ENCODE measurements at regions not wholly inside any gene's neighbourhood (a gene's known extent, or its start where the extent isn't known, plus 50 kb on each side); places are given as distances from the start of the nearest gene placed in this dataset.
"Not testable (repeated sequence)": the region's sequence is repeated elsewhere in the genome, so short reads cannot be mapped to it uniquely, and the experiment has no call there.

DNA sequence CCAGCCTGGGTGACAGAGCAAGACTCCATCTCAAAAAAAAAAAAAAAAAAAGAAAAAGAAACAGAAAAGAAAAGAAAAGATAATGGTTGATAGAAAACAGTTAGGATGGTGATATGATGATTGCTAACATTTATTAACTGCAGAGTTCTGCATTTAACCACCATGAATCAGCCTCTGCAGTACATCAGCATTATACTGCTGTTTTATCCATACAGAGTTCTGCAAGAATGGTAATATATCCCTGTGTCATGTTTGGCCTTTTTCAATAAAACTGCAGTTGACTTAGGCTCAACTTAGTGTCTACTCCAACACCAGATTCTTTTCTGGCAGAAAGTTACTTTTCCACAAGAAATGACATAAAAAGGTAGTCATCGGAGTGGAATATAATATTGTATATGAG is 62.6 kb downstream of the DUSP6 start:
- DNase-seq: no peak

DNA sequence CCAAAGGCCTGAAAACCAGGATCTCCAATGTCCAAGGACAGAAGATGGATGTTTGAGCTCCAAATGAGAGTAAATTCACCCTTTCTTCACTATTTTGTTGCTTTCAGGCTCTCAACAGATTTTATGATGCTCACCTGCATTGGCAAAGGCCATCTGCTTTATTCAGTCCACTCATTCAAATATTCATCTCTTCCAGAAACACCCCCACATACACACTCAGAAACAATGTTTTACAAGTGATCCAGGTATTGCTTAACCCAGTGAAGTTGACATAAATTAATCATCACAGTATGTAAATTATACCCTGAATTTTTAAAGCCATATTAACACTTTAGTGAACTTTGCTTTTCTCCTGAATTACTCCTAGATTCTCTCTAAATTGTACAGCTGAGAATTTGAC is 63.3 kb downstream of the DUSP6 start:
- DNase-seq: no peak

DNA sequence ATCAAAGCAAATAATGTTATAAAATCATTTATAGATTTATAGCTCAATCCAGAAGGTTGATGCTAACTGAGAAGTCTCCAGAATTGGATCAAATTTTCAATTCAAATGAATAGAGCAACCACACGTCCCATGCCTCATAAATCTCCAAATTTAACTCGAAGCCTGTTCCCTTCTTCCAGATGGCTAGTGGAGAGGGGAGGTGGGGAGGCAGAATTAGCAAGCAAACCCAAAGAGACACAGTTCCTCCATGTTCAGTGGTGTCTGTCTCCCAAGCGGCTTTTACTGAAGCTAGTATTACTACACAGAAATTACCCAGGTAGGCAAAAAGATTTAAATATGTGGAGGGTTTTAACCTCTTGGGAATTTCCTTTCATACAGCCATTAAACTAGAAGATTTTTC is 65.8 kb downstream of the DUSP6 start:
- no peak for DNase-seq

DNA sequence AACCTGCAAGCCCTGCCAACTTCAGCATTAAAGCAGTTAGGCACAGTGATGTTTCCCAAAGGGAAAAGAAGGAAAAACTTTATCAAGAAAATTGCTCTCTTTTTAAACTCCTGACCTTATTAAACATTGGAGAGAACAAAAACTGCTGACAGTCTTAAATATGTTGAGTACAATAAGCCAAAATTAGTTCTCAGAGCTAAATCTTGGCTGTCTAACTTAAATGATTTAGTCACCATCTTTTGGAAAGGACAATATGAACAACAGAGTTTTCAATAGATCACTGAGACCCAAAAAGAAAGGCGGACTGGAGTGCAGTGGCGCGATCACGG is 70.8 kb downstream of the DUSP6 start:
- no peak for DNase-seq

DNA sequence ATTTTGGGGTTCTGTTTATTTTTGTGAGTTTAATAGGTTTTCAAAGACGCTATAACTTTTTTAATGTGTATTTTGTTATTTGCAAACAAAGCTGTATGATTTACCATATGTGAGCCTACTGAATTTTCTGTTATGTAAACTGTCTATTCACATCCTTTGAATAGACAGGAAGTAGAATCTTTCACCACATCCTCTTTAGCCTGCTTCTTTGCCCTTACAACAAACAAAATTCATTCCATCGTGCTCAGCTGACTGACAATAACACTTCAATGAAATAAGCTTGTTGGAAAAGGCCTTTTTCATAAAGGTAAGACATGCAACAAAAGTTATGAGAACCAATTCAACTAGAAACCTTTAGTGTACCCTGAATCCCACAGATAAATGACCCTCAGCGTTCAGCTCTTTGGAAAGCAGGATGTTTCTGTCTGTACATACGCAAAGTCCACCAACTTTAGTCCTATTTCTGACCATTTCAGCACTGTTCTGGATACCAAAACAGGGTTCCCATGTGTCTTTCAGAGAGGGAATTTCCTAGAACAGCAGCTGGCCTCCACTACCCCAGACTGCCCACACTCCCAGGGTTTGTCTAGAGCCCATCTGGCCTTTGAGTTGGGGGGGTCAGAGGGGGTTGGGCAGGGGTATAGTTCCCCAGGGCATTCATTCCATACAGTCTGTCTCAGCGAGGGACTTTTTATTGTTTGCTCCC is 71.3 kb downstream of the DUSP6 start:
- no peak for DNase-seq

DNA sequence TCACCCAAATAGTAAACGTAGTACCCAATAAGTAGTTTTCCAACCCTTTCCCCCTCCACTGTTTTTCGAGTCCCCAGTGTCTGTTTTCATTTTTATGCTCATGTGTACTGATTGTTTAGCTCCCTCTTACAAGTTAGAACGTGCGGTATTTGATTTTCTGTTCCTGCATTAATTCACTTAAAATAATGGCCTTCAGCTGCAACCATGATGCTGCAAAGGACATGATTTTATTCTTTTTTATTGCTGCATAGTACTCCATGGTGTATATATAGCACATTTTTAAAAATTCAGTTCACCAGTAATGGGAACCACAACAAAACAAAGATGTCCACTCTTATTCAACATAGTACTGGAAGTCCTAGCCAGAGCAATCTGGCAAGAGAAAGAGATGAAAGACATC is 72.8 kb downstream of the DUSP6 start:
- no peak for DNase-seq

DNA sequence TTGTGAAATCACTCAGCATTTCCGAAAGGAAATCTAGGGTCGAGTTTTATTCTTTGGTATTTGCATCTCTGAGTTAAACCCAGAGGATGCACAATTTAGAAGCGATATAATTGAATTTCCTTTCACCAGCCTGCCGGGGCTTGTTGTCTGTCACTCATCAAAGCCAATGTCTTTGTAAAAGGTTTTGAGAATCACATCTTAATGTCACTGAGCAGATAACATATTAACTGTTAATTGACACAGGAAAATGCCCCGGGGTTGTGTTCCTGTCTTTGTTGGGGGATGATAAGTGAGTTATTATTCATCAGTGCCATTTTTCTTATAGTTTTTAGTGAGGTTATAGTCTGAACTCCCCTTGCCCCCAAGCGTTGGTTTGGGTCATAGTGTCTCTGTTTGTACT is 73.4 kb downstream of the DUSP6 start:
- DNase-seq: no peak

DNA sequence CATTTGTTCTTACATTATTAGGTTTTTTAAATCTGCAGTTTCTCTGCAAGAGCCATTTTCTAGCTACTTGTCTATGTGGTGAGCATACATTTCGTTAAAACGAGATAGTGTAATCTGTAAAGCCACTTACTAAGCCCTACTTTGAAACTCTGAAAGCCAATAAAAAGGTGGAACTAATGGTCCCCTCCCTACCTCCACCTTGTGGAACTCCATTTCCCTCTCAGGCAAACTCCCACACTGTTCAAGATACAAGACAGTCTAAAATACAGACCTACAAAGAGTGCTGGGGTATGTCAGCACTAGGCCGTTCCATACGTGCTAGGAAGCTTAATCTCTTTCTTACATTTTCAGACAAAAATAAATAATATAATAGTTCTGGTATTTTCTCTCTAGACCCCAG is 74.1 kb downstream of the DUSP6 start:
- DNase-seq: no peak

DNA sequence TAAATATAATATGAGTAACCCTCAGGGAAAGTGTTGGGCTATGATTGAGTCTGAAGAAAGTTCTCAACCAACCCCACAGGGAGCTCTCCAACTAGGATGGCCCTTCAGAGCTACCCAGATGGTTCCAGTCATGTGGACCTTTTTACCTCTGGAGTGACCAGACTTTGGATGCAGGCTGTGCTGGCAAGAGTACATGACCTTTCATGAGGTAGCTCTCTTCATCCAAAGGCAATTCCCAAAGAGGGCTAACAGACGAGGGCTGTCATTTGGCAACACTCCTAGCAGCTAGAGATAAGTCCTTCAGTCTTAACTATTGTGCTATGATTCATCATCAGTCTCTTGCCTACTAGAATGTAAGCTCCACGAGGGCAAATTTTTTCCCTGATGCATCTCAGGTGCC is 75.4 kb downstream of the DUSP6 start:
- DNase-seq: no peak

DNA sequence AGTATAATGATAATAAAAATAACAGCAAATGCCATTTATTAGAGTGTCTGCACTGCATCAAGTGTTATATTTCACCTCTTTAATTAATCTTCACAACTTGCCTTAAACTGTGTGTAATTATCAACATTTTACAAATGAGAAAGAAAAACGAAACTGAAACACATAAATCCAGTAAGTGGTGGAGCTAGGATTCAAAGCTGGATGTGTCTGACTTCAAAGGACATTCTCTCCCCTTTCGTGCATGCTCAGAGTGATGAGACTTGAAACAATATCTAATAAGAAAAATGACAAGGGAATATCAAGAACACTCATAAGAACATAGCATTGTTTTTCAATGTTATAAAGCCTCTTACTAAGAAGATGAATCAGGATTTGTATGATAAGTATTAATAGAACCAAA is 78.8 kb downstream of the DUSP6 start:
- DNase-seq: no peak

DNA sequence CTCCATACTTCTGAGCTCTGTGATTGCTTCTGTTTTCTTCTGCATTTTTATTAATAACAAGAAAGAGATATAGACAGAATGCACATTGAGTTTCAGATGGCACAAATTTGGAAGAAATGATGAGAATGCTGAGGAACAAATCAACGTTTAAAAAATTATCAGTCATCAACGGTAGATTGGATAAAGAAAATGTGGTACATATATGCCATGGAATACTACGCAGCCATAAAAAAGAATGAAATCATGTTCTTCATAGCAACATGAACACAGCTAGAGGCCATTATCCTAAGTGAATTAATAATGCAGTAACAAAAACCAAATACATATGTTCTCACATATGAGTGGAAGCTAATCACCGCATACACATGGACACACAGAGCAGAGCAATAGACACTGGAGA is 81.8 kb downstream of the DUSP6 start:
- DNase-seq: no peak

DNA sequence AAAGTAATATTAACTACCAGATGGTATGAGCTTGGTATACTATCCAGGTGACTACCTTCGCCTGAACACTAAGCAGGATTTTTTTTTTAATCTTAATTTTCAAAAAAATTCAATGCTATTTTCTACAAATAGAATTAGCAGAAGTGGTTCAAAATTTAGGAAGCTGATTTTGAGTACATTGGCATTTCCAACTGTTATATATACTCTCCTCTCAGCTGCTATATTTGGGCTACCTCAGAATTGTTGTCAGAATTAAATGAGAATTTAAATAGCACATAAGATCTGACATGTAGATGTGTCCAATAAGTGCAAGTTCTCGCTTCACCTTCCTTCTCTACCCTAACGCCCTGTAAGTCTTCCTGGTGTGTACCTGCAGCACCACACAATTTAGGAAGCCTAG is 83.1 kb downstream of the DUSP6 start:
- DNase-seq: no peak

DNA sequence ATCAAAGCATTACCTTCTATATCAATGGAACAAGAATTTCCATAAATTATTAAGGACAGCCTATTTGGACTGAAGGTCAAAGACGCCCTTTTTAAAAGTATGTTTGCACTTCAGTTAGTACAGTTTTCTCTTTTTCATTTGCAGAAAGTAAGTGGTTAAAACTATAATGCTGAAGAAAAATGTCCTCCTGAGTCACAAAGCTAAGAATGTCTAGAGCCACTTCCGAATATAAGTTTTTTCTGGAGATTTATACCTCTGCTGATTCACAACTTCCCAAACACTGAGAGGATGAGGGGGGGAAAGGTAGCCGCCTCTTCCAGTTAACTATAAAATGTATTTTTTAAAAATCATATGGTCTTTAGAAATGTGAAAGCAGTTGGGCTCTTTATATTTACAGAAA is 84.9 kb downstream of the DUSP6 start:
- no peak for DNase-seq

DNA sequence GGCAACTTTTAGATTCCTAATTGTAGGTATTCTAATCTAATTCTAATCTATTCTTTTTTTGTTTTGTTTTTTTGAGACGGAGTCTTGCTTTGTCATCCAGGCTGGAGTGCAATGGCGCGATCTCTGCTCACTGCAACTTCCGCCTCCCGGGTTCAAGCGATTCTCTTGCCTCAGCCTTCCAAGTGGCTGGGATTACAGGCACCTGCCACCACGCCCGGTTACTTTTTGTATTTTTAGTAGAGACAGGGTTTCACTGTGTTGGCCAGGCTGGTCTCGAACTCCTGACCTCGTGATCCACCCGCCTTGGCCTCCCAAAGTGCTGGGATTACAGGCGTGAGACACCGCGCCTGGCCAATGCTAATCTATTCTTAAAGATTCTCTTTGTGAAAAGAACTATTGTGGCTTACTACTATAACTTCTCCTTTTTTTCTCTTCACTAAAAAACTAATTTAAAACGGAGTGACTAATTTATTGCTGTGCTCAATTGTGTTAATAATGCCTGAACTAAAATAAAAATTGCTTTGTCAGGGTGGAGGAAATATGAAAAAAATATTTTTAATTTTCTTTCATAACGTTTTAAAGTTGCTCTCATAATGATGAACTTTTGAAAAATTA is 85.6 kb downstream of the DUSP6 start:
- not testable (repeated sequence) for DNase-seq

DNA sequence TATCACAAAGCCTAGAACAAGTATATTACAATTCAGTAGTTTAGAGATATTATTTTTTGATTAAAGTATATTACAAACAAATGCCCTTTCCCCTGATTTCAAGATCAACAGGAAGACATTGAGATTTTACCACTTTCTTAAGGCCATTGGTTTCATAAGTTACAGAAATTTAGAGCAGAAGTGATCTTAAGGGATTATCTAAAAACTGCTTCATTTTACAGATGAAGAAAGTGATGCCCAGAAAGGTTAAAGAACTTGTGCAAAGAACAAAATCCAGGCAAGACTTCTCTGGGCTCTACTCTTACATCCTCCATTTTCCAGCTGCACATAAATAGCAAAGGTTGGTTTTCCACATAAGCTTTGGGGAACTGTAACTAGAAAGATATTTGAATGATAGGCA is 87.5 kb downstream of the DUSP6 start:
- no peak for DNase-seq

DNA sequence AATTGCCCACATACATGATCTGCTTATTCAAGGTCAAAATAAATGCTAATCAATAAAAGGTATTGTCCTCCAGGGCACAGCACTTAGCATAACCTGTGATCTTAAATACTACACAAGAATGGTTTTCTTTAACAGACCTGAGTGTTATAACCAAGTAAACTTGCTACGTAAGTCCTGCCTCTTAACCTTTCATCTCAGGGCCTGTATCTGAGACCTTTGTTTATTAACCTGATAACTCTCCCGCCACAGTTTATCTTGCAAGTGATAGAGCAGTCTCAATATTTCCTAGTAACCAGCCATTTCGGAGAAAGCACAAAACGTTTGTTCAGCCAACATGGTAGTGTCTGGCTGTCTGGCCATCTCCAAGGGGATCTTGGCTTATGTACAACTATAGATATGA is 88.4 kb downstream of the DUSP6 start:
- no peak for DNase-seq

DNA sequence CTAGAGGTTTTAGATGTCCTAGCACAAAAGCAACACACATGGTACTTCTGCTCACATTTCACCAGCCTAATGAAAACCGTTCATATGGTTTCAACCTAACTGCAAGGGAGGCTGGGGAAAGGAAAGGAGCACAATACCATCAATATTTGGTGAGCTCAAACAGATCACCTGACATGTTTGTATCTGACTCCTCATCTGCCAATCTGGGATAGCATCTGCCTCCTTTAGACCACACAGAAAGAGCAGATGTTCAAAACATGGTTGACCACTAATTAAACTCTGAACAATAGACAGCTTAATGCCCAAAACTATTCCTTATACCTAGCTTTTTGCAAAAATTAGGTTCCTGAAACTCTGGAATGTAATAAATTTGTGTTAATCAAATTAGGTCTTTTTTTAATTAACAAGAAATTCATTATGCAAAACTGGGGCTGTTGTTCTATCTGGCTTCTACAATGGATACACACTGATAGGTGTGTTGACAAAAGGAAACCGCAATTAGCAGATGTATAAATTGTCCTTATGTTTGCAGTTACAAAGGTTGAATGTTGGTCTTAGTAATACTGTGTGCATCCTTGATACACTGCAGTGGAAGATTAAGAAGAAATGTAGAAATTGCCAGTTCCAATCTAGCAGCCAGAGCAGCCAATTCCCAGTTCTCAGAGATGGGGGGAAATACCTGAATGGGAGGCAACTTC is 89.3 kb downstream of the DUSP6 start:
- no peak for DNase-seq

DNA sequence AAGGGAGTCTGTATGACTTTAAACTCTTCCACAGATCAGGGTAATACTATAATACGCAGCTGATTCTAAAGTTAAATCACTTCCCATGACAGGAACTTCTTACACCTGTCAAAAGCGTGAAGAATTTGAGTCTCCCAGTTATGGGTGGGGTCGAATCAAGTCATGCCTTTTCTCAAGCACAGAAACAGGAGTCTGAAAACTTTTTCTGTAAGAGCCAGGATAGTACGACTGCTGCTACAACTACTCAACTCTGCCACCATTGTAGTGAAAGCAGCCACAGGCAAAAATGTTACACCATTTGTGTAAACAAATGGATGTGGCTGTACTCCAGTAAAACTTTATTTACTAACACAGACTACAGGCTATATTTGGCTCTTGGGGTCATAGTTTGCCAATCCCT is 90.3 kb downstream of the DUSP6 start:
- no peak for DNase-seq

DNA sequence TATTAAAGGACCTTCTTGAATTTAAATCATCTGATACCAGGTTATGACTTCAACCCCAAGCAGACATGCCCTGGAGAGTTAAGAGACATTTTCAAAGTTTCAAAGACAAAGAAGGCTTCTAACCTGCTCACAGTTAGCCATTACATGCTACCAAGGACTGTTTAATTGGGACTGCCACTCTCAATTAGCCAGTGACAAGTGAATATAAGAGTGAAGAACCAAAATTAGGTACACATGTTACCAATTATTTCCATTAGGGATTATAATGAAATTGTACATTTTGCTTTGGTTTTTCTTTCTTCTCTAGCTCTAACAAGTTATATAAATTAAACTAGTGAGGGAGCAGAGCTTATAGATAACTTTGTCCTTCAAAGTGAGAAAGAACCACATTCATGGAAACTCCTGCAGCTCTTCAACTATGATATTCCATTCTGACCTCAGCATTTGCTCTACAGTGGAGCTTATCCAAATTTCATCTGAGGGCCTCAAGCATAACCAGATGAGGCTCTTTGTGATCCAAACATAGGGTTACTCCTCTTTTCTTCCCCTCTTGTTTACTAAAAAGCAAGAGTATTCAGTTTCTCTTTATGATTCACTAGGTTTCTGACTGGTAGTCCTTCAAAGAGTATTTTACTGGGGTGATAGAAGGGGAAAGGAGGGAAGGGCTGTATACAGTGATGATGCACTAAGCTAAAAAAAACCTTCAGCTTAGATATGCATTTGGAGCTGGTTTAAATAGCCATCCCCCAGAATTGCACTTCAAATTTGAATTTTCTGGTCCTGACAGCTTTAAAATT is 91.3 kb downstream of the DUSP6 start:
- DNase-seq: no peak

DNA sequence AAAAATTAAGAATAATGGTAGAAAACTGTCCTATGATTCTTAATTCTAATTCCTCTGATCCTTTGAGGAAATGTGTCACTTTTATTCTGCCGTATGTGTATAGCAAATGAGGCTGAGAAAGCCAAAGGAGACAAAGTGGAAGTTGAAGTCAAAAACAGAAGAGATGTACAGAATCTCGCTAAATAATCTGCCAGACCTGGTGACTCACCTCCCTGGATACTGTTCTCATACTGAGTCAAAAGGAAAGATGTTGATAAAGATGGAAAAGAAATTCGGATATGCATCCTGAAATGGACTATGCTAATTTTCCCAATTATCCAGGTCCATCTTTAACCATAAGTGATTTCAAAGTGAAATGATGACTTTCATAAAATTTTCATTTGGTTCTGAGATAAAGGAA is 92.5 kb downstream of the DUSP6 start:
- no peak for DNase-seq

DNA sequence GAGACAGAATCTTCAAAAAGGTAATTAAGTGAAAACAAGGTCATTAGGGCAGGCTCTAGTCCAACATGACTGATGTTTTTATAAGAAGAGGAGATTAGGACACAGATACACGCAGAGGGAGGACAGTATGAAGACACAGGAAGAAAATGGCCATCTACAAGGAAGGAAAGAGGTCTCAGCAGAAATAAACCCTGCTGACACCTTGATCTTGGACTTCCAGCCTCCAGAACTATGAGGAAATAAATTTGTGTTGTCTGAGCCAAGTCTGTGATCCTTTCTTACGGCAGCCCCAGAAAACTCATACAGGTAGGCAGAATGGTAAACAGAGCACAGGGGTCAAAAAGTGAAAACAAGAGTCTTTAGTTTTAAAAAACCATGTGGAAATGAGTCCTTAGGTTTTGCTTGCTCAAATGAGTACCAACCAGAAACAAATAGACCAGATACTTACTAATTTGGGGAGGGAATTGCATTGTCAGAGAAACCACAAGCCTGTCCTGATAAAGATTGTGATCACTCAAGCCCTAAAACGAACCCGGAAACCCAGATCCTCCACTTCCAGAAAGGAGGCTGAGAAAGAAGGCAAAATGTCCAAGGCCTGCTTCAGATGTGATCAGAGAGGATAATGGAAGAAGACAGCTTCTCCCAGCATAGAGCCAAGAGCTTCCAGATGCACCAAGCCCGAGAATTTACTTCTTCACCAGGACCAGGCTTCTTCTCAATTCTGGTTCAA is 93.9 kb downstream of the DUSP6 start:
- no peak for DNase-seq

DNA sequence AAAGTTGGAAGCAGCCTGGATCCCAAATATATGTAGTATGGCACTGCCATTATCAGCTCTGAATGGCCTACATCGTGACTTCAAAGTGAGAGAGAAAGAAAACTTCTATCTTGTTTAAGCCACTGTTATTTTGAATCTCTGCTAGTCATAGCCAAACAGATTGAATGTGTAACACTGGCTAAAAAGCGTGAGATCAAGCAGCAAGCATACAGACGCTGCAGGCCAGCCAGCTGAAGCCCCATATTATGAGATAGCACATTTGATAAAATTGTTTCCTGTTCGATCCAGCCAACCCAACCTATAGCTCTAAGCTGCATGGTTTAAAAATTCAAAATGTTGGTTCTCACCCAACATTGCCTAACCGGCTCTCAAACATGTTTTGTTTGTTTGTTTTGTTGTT is 95.0 kb downstream of the DUSP6 start:
- DNase-seq: no peak

DNA sequence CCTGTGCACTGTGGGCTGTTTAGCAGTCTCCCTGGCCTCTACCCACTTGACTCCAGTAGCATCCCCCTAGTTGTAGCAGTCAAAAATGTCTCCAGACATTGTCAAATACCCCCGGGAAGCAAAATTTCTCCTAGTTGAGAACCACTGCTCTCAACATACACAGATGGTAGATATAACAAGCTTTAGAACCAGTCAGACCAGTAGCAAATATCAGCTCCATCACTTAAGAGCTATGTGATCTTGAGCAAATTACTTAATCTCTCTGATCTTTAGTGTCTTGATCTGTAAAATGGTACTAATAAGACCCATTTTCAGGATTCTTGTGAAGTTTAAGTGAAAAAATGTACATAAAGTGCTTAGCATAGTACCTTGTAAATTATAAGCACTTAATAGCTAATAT is 96.2 kb downstream of the DUSP6 start:
- no peak for DNase-seq
